H9 (cell line): ENCODE measurements at regions not wholly inside any gene's neighbourhood (a gene's known extent, or its start where the extent isn't known, plus 50 kb on each side); places are given as distances from the start of the nearest gene placed in this dataset.

ENCODE experiments used
- DNase-seq: peaks from one replicate; pipeline ENCODE4 v3.0.0-alpha.2; 2017
- H2AFZ ChIP-seq: one replicate; pipeline ENCODE4 v1.6.1; 2013; ENCODE audit warnings: mild to moderate bottlenecking, low read length, control low read depth, moderate library complexity
- H2AK5ac ChIP-seq: 2 replicates; pipeline ENCODE4 v1.6.1; 2013; ENCODE audit warnings: low read length, control low read depth, mixed read lengths; ENCODE audit not compliant: insufficient read length
- H2BK120ac ChIP-seq: one replicate; pipeline ENCODE4 v1.6.1; 2013; ENCODE audit warnings: low read depth, mild to moderate bottlenecking, low read length, control low read depth, inconsistent platforms; ENCODE audit not compliant: poor library complexity, severe bottlenecking
- H2BK12ac ChIP-seq: 2 replicates; pipeline ENCODE4 v1.6.1; 2013; ENCODE audit warnings: low read length, control low read depth, mixed read lengths, low read depth; ENCODE audit not compliant: insufficient read length
- H2BK15ac ChIP-seq: 2 replicates; pipeline ENCODE4 v1.6.1; 2013; ENCODE audit warnings: low read depth, low read length, control low read depth
- H2BK20ac ChIP-seq: one replicate; pipeline ENCODE4 v1.6.1; 2013; ENCODE audit warnings: low read depth, mild to moderate bottlenecking, low read length, control low read depth, inconsistent platforms; ENCODE audit not compliant: poor library complexity, severe bottlenecking
- H2BK5ac ChIP-seq: 2 replicates; pipeline ENCODE4 v1.6.1; 2013; ENCODE audit warnings: low read length, control low read depth, mixed read lengths; ENCODE audit not compliant: insufficient read length
- H3K14ac ChIP-seq: 2 replicates; pipeline ENCODE4 v1.6.1; 2013; ENCODE audit warnings: low read length, control low read depth; ENCODE audit not compliant: insufficient read depth
- H3K18ac ChIP-seq: 2 replicates; pipeline ENCODE4 v1.6.1; 2013; ENCODE audit warnings: low read depth, mild to moderate bottlenecking, mixed read lengths, low read length, control low read depth; ENCODE audit not compliant: insufficient read length
- H3K23ac ChIP-seq: 2 replicates; pipeline ENCODE4 v1.6.1; 2013; ENCODE audit warnings: low read length, control low read depth, mixed read lengths, low read depth; ENCODE audit not compliant: insufficient read length
- H3K23me2 ChIP-seq: 2 replicates; pipeline ENCODE4 v1.6.1; 2013; ENCODE audit warnings: low read depth, mild to moderate bottlenecking, mixed read lengths, low read length, control low read depth; ENCODE audit not compliant: insufficient read length, poor library complexity, severe bottlenecking
- H3K27ac ChIP-seq: 2 replicates; pipeline ENCODE4 v1.5.1; 2013; ENCODE audit warnings: low read length, control low read depth, mixed read lengths, low read depth; ENCODE audit not compliant: insufficient read length
- H3K27me3 ChIP-seq: 2 replicates; pipeline ENCODE4 v1.6.1; 2013; ENCODE audit warnings: low read length, control low read depth, inconsistent platforms; ENCODE audit not compliant: insufficient read depth
- H3K4ac ChIP-seq: 2 replicates; pipeline ENCODE4 v1.6.1; 2013; ENCODE audit warnings: low read depth, mild to moderate bottlenecking, control low read depth, inconsistent platforms, low read length, moderate library complexity
- H3K4me1 ChIP-seq: 2 replicates; pipeline ENCODE4 v1.6.1; 2013; ENCODE audit warnings: low read length, control low read depth, inconsistent platforms; ENCODE audit not compliant: insufficient read depth
- H3K4me2 ChIP-seq: 2 replicates; pipeline ENCODE4 v1.6.1; 2013; ENCODE audit warnings: low read length, control low read depth, mixed read lengths; ENCODE audit not compliant: insufficient read length, insufficient read depth
- H3K56ac ChIP-seq: 2 replicates; pipeline ENCODE4 v1.6.1; 2013; ENCODE audit warnings: low read depth, mild to moderate bottlenecking, mixed read lengths, low read length, control low read depth; ENCODE audit not compliant: insufficient read length
- H3K79me1 ChIP-seq: 2 replicates; pipeline ENCODE4 v1.6.1; 2013; ENCODE audit warnings: low read depth, mild to moderate bottlenecking, moderate library complexity, low read length, control low read depth, inconsistent platforms; ENCODE audit not compliant: insufficient read depth, poor library complexity, severe bottlenecking
- H3K79me2 ChIP-seq: 2 replicates; pipeline ENCODE4 v1.6.1; 2013; ENCODE audit warnings: low read length, control low read depth, inconsistent platforms; ENCODE audit not compliant: insufficient read depth
- H3K9ac ChIP-seq: 2 replicates; pipeline ENCODE4 v1.6.1; 2013; ENCODE audit warnings: low read length, control low read depth, mixed read lengths; ENCODE audit not compliant: insufficient read length; ENCODE audit errors: extremely low read depth
- H3K9me3 ChIP-seq: one replicate; pipeline ENCODE4 v1.6.1; 2013; ENCODE audit warnings: low read depth, low read length, inconsistent platforms; ENCODE audit not compliant: control insufficient read depth
- H3T11ph ChIP-seq: one replicate; pipeline ENCODE4 v1.6.1; 2013; ENCODE audit warnings: mild to moderate bottlenecking, low read length, control low read depth, inconsistent platforms
- H4K20me1 ChIP-seq: one replicate; pipeline ENCODE4 v1.6.1; 2013; ENCODE audit not compliant: control insufficient read depth, insufficient read length, insufficient read depth
- H4K5ac ChIP-seq: 2 replicates; pipeline ENCODE4 v1.6.1; 2013; ENCODE audit warnings: low read depth, mild to moderate bottlenecking, mixed read lengths, low read length, control low read depth; ENCODE audit not compliant: insufficient read length
- H4K8ac ChIP-seq: replicated peaks from 2 replicates; pipeline ENCODE4 v1.6.1; 2013; ENCODE audit warnings: low read length, control low read depth, mixed read lengths, low read depth; ENCODE audit not compliant: insufficient read length
- H4K91ac ChIP-seq: 2 replicates; pipeline ENCODE4 v1.6.1; 2013; ENCODE audit warnings: low read depth, mild to moderate bottlenecking, moderate library complexity, mixed read lengths, low read length, control low read depth; ENCODE audit not compliant: insufficient read length
- H3K27ac Mint-ChIP-seq, 3 experiments: 2 replicates in 2 of 3; 3 replicates in 1 of 3; pipeline ENCODE4 v1.8.0; 2020 to 2021; ENCODE audit warnings: mixed read lengths in 3 of 3, mild to moderate bottlenecking in 1 of 3, moderate library complexity in 1 of 3
- H3K27me3 Mint-ChIP-seq: 2 replicates; pipeline ENCODE4 v1.8.0; 2021; ENCODE audit warnings: low read depth, mild to moderate bottlenecking, moderate library complexity, mixed read lengths
- H3K36me3 Mint-ChIP-seq, 3 experiments: 2 replicates in 2 of 3; 3 replicates in 1 of 3; pipeline ENCODE4 v1.8.0; 2020 to 2021; ENCODE audit warnings: low read depth in 3 of 3, mixed read lengths in 3 of 3; ENCODE audit not compliant: insufficient read depth in 1 of 3
- H3K4me1 Mint-ChIP-seq, 2 experiments: 2 replicates each; pipeline ENCODE4 v1.8.0; 2020; ENCODE audit warnings: mixed read lengths in 2 of 2
- H3K4me3 Mint-ChIP-seq, 2 experiments: 2 replicates in 1 of 2; 3 replicates in 1 of 2; pipeline ENCODE4 v1.8.0; 2020 to 2021; ENCODE audit warnings: mild to moderate bottlenecking in 2 of 2, mixed read lengths in 2 of 2, moderate library complexity in 1 of 2
- H3K9me3 Mint-ChIP-seq, 2 experiments: 2 replicates in 1 of 2; 3 replicates in 1 of 2; pipeline ENCODE4 v1.8.0; 2020; ENCODE audit warnings: mild to moderate bottlenecking in 2 of 2, mixed read lengths in 2 of 2, moderate library complexity in 1 of 2
- WGBS: extraction: QIAGEN DNeasy Blood & Tissue Kit; methylation state at CpG from one replicate; pipeline ENCODE4 v1.1.7; 2013; ENCODE audit warnings: missing lambda C conversion rate, low lambda C conversion rate, mixed read lengths; ENCODE audit not compliant: insufficient read length; ENCODE audit errors: extremely low coverage; 5-methylcytosine and 5-hydroxymethylcytosine counted together
- TF ChIP-seq, protein P1 (sequence below): fragments of 200-600 bp; sonication (generic); conservative IDR thresholded peaks from 3 replicates; pipeline ENCODE4 v1.8.0; 2021; ENCODE audit warnings: antibody characterized with exemption, mild to moderate bottlenecking

DNA sequence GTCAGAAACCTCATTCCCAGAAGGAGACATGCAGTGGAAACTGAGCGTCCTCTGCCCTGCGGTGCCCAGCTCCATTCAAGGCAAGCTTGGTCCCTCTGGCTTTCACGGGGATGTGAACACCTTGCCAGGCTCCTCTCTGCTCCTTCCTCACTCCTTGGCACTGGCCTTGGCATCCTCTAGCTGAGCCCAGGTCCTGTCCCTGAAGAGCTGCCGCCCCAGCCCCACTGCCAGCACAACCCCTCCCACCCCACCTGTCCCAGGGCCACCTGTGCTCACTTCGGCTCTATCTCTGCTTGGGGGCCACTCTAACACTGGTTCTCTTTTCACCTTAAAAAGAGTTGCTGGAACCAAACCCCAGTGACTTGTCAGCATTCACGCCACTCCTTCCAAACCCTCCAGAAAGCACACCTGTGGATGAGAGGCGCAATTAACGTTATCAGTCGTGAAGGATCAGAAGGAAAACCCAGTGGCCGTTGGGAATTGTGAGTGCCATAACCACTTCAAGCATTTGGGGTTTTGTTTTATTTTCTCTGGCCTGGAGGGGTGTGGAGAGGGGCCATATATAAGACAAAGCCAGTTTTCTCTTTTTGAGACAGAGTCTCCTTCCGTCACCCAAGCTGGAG lies 103.7 kb downstream of the AXIN2 start:
- H3K36me3 Mint-ChIP-seq: no peaks in the 10 kb centered on the region
- H2BK120ac ChIP-seq: no peak overlapping the region
- H2AFZ ChIP-seq: no peak overlapping the region
- no peak overlapping the region for H2BK12ac ChIP-seq
- no peaks in the 10 kb centered on the region for H3K9me3 Mint-ChIP-seq
- H3K4me1 ChIP-seq: peaks cover 15% of the 10 kb centered on the region; the same call in 1 of the 2 replicates
- DNase-seq: no peak
- H3K79me2 ChIP-seq: no peaks in the 10 kb centered on the region
- no peak overlapping the region for H3T11ph ChIP-seq
- no peaks in the 10 kb centered on the region; the same call in 1 of the 2 replicates for H3K27me3 ChIP-seq
- no peaks in the 10 kb centered on the region for H4K20me1 ChIP-seq
- no CpG with 5 or more reads among the region's 11 CpGs for WGBS
- no peak overlapping the region for H4K8ac ChIP-seq
- no peaks in the 10 kb centered on the region for H3K23me2 ChIP-seq
- no peak overlapping the region for H4K5ac ChIP-seq
- no peak overlapping the region for H3K9ac ChIP-seq
- H3K4me1 Mint-ChIP-seq: peaks cover 50 to 58% of the 10 kb centered on the region in 2 experiments
- H3K23ac ChIP-seq: no peak overlapping the region
- no peak overlapping the region; a peak in 1 of 7 replicates for H3K27ac Mint-ChIP-seq
- H3K79me1 ChIP-seq: no peaks in the 10 kb centered on the region
- no peak overlapping the region for H2AK5ac ChIP-seq
- H4K91ac ChIP-seq: no peak overlapping the region
- H3K18ac ChIP-seq: no peak overlapping the region
- no peak overlapping the region for H3K4me2 ChIP-seq
- H3K9me3 ChIP-seq: no peaks in the 10 kb centered on the region
- H3K4me3 Mint-ChIP-seq: no peak overlapping the region
- TF ChIP-seq, protein P1, sequence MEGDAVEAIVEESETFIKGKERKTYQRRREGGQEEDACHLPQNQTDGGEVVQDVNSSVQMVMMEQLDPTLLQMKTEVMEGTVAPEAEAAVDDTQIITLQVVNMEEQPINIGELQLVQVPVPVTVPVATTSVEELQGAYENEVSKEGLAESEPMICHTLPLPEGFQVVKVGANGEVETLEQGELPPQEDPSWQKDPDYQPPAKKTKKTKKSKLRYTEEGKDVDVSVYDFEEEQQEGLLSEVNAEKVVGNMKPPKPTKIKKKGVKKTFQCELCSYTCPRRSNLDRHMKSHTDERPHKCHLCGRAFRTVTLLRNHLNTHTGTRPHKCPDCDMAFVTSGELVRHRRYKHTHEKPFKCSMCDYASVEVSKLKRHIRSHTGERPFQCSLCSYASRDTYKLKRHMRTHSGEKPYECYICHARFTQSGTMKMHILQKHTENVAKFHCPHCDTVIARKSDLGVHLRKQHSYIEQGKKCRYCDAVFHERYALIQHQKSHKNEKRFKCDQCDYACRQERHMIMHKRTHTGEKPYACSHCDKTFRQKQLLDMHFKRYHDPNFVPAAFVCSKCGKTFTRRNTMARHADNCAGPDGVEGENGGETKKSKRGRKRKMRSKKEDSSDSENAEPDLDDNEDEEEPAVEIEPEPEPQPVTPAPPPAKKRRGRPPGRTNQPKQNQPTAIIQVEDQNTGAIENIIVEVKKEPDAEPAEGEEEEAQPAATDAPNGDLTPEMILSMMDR: no peak
- H2BK15ac ChIP-seq: no peak overlapping the region
- H3K56ac ChIP-seq: no peak overlapping the region
- no peak overlapping the region for H2BK20ac ChIP-seq
- peaks cover 4% of the 10 kb centered on the region for H3K27me3 Mint-ChIP-seq
- no peak overlapping the region for H3K4ac ChIP-seq
- H3K14ac ChIP-seq: no peak overlapping the region
- H3K27ac ChIP-seq: no peak overlapping the region
- H2BK5ac ChIP-seq: no peak overlapping the region
